Endothelial cell (in vitro differentiated cells): ENCODE measurements at regions not wholly inside any gene's neighbourhood (a gene's known extent, or its start where the extent isn't known, plus 50 kb on each side); places are given as distances from the start of the nearest gene placed in this dataset.

ENCODE experiments used
- DNase-seq: peaks from one replicate; pipeline ENCODE4 v3.0.0; 2021; ENCODE audit warnings: low spot score
- H3K27ac Mint-ChIP-seq: one replicate; pipeline ENCODE4 v1.8.0; 2021; ENCODE audit warnings: mixed read lengths, inconsistent platforms; ENCODE audit not compliant: unreplicated experiment
- H3K27me3 Mint-ChIP-seq: one replicate; pipeline ENCODE4 v1.8.0; 2021; ENCODE audit warnings: mild to moderate bottlenecking, moderate library complexity, mixed read lengths, inconsistent platforms; ENCODE audit not compliant: unreplicated experiment
- H3K36me3 Mint-ChIP-seq: one replicate; pipeline ENCODE4 v1.8.0; 2021; ENCODE audit warnings: mild to moderate bottlenecking, low read depth, mixed read lengths, inconsistent platforms; ENCODE audit not compliant: unreplicated experiment
- H3K4me1 Mint-ChIP-seq: one replicate; pipeline ENCODE4 v1.8.0; 2021; ENCODE audit warnings: mild to moderate bottlenecking, mixed read lengths, inconsistent platforms; ENCODE audit not compliant: unreplicated experiment
- H3K4me3 Mint-ChIP-seq: one replicate; pipeline ENCODE4 v1.8.0; 2021; ENCODE audit warnings: mild to moderate bottlenecking, mixed read lengths, inconsistent platforms; ENCODE audit not compliant: unreplicated experiment
- H3K9me3 Mint-ChIP-seq: one replicate; pipeline ENCODE4 v1.8.0; 2021; ENCODE audit warnings: mixed read lengths, inconsistent platforms; ENCODE audit not compliant: unreplicated experiment
- TF ChIP-seq, protein P1 (sequence below): fragments of 200-600 bp; sonication (generic); IDR thresholded peaks from one replicate; pipeline ENCODE4 v1.5.0; 2021; ENCODE audit warnings: antibody characterized with exemption; ENCODE audit not compliant: unreplicated experiment

- no peak for DNase-seq
- Mint-ChIP-seq H3K9me3 (no peaks in the 10 kb centered on the region), H3K27me3 (no peaks in the 10 kb centered on the region), H3K4me3 (no peak overlapping the region), H3K27ac (no peak overlapping the region), H3K4me1 (peaks cover 18% of the 10 kb centered on the region), H3K36me3 (no peaks in the 10 kb centered on the region)
- TF ChIP-seq, protein P1, sequence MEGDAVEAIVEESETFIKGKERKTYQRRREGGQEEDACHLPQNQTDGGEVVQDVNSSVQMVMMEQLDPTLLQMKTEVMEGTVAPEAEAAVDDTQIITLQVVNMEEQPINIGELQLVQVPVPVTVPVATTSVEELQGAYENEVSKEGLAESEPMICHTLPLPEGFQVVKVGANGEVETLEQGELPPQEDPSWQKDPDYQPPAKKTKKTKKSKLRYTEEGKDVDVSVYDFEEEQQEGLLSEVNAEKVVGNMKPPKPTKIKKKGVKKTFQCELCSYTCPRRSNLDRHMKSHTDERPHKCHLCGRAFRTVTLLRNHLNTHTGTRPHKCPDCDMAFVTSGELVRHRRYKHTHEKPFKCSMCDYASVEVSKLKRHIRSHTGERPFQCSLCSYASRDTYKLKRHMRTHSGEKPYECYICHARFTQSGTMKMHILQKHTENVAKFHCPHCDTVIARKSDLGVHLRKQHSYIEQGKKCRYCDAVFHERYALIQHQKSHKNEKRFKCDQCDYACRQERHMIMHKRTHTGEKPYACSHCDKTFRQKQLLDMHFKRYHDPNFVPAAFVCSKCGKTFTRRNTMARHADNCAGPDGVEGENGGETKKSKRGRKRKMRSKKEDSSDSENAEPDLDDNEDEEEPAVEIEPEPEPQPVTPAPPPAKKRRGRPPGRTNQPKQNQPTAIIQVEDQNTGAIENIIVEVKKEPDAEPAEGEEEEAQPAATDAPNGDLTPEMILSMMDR, result no peak
These were observed 245.9 kb upstream of the PIK3R1 start for GRCh38 chr5:67969631-67970030.

DNA sequence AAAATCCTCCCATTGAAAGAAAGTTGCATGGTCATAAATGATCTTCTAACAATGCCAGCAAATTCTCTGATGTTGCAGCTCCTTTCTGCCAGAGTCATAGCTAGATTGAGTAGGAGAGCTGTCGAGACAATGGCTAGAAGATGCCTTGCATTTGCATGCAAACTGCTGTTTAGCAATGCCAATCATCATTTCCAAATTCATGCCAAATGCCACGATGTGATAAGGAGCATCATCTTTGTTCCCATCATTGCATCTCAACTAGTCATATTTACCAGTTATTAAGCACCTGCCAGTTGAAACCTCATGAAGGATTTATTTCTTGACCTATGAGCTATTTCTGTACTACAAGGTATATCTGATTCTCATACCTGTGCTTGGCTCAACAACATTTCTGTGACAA lies 246.4 kb upstream of the PIK3R1 start:
- no peaks in the 10 kb centered on the region for H3K27me3 Mint-ChIP-seq
- peaks cover 18% of the 10 kb centered on the region for H3K4me1 Mint-ChIP-seq
- TF ChIP-seq, protein P1, result no peak
- H3K36me3 Mint-ChIP-seq, result no peaks in the 10 kb centered on the region
- no peak for DNase-seq
- H3K27ac Mint-ChIP-seq, result no peak overlapping the region
- H3K4me3 Mint-ChIP-seq, result no peak overlapping the region
- H3K9me3 Mint-ChIP-seq, result no peaks in the 10 kb centered on the region

GRCh38 chr5:67966712-67967111 lies 248.8 kb upstream of the PIK3R1 start:
- no peak for DNase-seq
- TF ChIP-seq, protein P1, result no peak
- Mint-ChIP-seq H3K9me3 (no peaks in the 10 kb centered on the region), H3K36me3 (no peaks in the 10 kb centered on the region), H3K27ac (no peak overlapping the region), H3K4me1 (peaks cover 8% of the 10 kb centered on the region), H3K27me3 (no peaks in the 10 kb centered on the region), H3K4me3 (no peak overlapping the region)

DNA sequence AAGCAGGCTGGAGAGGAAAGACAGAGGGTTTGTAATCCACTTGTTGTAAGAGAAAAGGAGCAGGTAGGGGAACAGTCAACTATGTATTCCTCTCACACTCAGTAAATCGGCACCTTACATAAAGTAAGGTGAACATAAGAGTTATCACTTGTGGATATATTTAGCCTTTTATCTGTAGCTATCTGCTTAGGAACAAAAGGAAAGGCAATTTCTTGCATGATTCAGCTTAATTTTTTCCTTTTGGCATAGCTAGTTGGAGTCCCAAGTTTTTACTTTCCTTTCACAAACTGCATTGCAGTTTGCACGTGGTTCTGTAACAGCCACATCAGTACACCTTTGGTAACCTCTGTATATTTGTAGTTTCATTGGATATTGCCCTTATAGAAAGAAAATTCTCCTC lies 250.9 kb upstream of the PIK3R1 start:
- Mint-ChIP-seq H3K9me3 (no peaks in the 10 kb centered on the region), H3K27me3 (no peaks in the 10 kb centered on the region), H3K4me3 (no peak overlapping the region), H3K27ac (no peak overlapping the region), H3K36me3 (no peaks in the 10 kb centered on the region), H3K4me1 (peaks cover 4% of the 10 kb centered on the region)
- TF ChIP-seq, protein P1, result no peak
- DNase-seq, result no peak

DNA sequence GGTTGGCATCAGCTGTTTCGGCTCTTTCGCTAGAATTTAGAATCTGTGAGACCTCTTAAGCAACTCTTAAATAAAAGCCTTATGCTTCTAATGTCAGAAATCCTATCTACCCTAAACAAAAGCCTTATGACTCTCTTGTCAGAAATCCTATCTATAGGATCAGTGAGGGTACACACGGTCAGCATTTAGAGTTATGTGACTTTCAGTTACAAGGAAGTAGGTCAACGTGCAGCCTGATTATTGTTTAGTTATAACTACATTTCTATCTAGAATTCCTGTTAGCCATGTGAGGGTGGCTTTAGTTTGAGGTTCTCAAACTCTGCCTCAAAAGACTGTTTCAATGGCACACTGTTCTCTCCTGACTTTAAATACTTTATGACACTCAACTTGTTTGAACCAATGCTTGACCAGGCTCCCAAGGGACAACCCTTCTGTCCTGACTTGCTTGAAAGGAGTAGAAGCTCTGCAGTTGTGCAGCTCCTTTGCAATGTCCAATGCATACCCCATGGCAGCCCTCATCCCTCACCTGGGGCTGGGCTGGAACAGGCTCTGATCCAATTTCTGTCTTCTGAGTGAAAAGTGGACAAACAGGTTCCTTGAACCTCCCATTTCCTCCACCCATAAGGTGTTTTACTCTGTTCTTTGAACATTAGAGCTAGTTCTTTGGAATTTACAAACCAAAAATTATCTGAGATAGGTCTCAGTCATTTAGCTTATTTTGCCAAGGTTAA lies 251.6 kb upstream of the PIK3R1 start:
- Mint-ChIP-seq H3K4me3 (no peak overlapping the region), H3K27me3 (no peaks in the 10 kb centered on the region), H3K4me1 (peaks cover 3% of the 10 kb centered on the region), H3K36me3 (no peaks in the 10 kb centered on the region), H3K27ac (no peak overlapping the region), H3K9me3 (no peaks in the 10 kb centered on the region)
- DNase-seq, result no peak
- TF ChIP-seq, protein P1, result no peak
